HepG2 (cell line): ENCODE measurements at regions not wholly inside any gene's neighbourhood (a gene's known extent, or its start where the extent isn't known, plus 50 kb on each side); places are given as distances from the start of the nearest gene placed in this dataset.

Source experiments
- ADNP ChIP-seq: sonication (generic); formaldehyde crosslinking; IDR thresholded peaks from 2 replicates; pipeline ENCODE4 v1.4.0; 2020; ENCODE audit warnings: missing genetic modification reagents
- AFF4 ChIP-seq: sonication (generic); formaldehyde crosslinking; IDR thresholded peaks from 2 replicates; pipeline ENCODE4 v1.4.0; 2020; ENCODE audit warnings: missing genetic modification reagents
- ATF2 ChIP-seq: sonication (generic); formaldehyde crosslinking; IDR thresholded peaks from 2 replicates; pipeline ENCODE4 v1.4.0; 2020; ENCODE audit warnings: missing genetic modification reagents
- MED8 ChIP-seq: sonication (generic); formaldehyde crosslinking; IDR thresholded peaks from 2 replicates; pipeline ENCODE4 v1.8.1; 2023; ENCODE audit warnings: mild to moderate bottlenecking, missing genetic modification reagents; ENCODE audit not compliant: insufficient replicate concordance
- MTA1 ChIP-seq: sonication (generic); formaldehyde crosslinking; IDR thresholded peaks from 2 replicates; pipeline ENCODE4 v1.4.0; 2020; ENCODE audit warnings: missing genetic modification reagents, mild to moderate bottlenecking, borderline replicate concordance
- SETDB1 ChIP-seq: sonication (generic); formaldehyde crosslinking; IDR thresholded peaks from 2 replicates; pipeline ENCODE4 v1.5.1; 2020; ENCODE audit warnings: missing genetic modification reagents, mild to moderate bottlenecking, borderline replicate concordance
- SOX13 ChIP-seq, 3 experiments: fragments of 450-650 bp in 1 of 3; sonication (generic) in 1 of 3; formaldehyde crosslinking in 1 of 3; IDR thresholded peaks in 2 of 3; conservative IDR thresholded peaks in 1 of 3; 2 replicates each; pipeline versions ENCODE4 v1.5.0 to v1.6.1; 2016 to 2020; ENCODE audit warnings: antibody characterized with exemption in 1 of 3, mild to moderate bottlenecking in 1 of 3, missing compliant biosample characterization in 1 of 3, missing genetic modification reagents in 1 of 3, moderate library complexity in 1 of 3
- SYNCRIP ChIP-seq: fragments of 200-400 bp; formaldehyde crosslinking; IDR thresholded peaks from 2 replicates; pipeline ENCODE4 v1.6.1; 2018; ENCODE audit warnings: mild to moderate bottlenecking, low read depth, low read length; ENCODE audit not compliant: insufficient read depth
- TCF7 ChIP-seq: sonication (generic); IDR thresholded peaks from 2 replicates; pipeline ENCODE4 v1.6.1; 2016; ENCODE audit warnings: antibody characterized with exemption, low read depth
- ZBED4 ChIP-seq: sonication (generic); formaldehyde crosslinking; IDR thresholded peaks from 2 replicates; pipeline ENCODE4 v1.4.0; 2020; ENCODE audit warnings: missing genetic modification reagents, borderline replicate concordance
- ZNF234 ChIP-seq: sonication (generic); formaldehyde crosslinking; conservative IDR thresholded peaks from 2 replicates; pipeline ENCODE4 v1.5.1; 2020; ENCODE audit warnings: mild to moderate bottlenecking, missing genetic modification reagents
- ZNF296 ChIP-seq: sonication (generic); formaldehyde crosslinking; conservative IDR thresholded peaks from 2 replicates; pipeline ENCODE4 v1.5.0; 2020; ENCODE audit warnings: mild to moderate bottlenecking, missing genetic modification reagents
- ZNF546 ChIP-seq: sonication (generic); formaldehyde crosslinking; conservative IDR thresholded peaks from 2 replicates; pipeline ENCODE4 v1.8.1; 2023; ENCODE audit warnings: mild to moderate bottlenecking, missing genetic modification reagents
- ZNF562 ChIP-seq: sonication (generic); formaldehyde crosslinking; IDR thresholded peaks from 2 replicates; pipeline ENCODE4 v1.8.0; 2022; ENCODE audit warnings: missing genetic modification reagents, borderline replicate concordance
- ZNF674 ChIP-seq: sonication (generic); formaldehyde crosslinking; IDR thresholded peaks from 2 replicates; pipeline ENCODE4 v1.5.0; 2020; ENCODE audit warnings: low read depth, mild to moderate bottlenecking, missing genetic modification reagents
- ZNF841 ChIP-seq: sonication (generic); formaldehyde crosslinking; IDR thresholded peaks from 2 replicates; pipeline ENCODE4 v1.8.1; 2023; ENCODE audit warnings: missing genetic modification reagents, borderline replicate concordance

- TF ChIP-seq ZNF562 (CRISPR knock-in tag) (no peak), SOX13 (IDR thresholded peaks at IDR 0.05) (0 out of 2 replicates have a peak, but pooled peaks have one; percentile 43), SOX13 (CRISPR knock-in tag; conservative IDR thresholded peaks at IDR 0.05 in 1 of 2, IDR thresholded peaks at IDR 0.05 in 1 of 2) (peak in 1 of 2 experiments; percentile 71; a peak in 2 of 4 replicates), TCF7 (peak; percentile 69), ATF2 (CRISPR knock-in tag) (no peak; the same call in 1 of the 2 replicates), MTA1 (CRISPR knock-in tag) (no peak), ZNF546 (CRISPR knock-in tag) (no peak), ADNP (CRISPR knock-in tag) (no peak), ZNF841 (CRISPR knock-in tag) (no peak), ZNF296 (CRISPR knock-in tag) (peak; percentile 88), AFF4 (CRISPR knock-in tag) (no peak), ZBED4 (no peak), ZNF674 (CRISPR knock-in tag) (no peak), MED8 (CRISPR knock-in tag) (peak; percentile 66), SETDB1 (no peak), ZNF234 (CRISPR knock-in tag) (no peak), SYNCRIP (no peak)
Measured at GRCh38 chr19:56976300-56976699, 135.8 kb upstream of the PEG3 start (continued).
